NCI-H1105 (cell line): ENCODE measurements at regions not wholly inside any gene's neighbourhood (a gene's known extent, or its start where the extent isn't known, plus 50 kb on each side); places are given as distances from the start of the nearest gene placed in this dataset.

Experiments used
- DNase-seq: peaks from one replicate; lab custom pipeline; 2025; lab: John Stamatoyannopoulos, UW

DNA sequence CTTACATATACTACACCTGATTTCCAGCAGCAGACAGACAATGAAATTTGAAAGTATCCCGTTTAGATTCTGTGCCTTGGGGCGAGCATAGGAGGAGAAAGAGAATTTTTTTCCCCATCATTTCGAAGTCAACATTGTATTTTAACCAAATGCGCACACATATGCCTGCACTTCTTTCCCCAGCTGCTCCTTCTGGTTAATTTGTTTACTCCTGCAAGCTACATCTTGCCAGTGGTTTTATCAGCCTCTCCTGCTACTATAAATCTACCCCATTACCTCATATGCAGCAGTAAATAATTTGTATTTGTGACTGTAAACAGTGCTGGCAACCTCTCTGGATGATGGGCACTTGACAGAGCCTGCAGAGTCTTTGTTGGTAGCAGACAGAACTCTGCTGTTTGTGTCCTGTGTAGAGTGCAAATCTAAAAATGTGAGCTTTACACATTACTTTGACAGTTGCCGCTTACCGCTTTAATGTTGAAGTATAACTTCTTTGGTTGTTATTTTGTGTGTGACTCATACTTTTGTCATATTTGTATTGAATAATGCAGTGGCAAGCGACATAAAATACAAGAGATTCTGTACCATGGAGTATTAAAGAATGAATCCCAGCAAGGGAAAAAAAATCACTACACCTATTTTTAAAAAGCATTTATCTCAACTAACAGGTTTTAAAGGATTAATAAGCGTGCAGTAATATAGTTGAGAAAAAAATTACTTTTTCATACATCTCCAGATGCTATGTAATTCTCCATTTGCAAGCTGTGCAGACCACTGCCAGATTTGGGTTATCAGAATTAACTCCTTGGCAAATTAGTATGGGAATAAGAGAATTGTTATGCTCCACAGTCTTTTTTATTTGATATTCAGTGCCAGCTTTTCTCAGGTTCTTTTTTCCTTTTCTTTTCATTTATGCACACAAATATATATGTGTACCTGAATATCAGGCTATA lies 536.8 kb downstream of the XIRP2 start:
- peak; percentile 80 for DNase-seq

DNA sequence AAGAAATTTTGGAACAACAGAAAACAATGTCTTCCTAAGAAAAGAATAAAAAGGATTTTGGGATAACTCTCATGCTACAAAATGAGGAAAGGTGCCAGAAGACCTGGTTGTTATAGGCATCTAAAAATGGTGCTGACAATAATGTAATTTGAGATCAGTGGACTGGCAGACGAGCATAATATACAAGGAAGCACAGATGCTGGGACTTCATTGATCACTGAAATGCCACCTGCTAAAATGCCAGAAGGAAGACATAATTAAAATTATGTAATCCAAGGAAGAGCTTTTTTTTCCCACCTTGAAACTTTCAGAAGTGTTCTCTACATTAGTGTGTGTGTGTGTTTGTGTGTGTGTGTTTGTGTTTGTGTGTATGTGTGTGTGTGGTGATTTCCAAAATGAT lies 535.9 kb downstream of the XIRP2 start:
- DNase-seq: peak; percentile 27

- DNase-seq: no peak
These were observed 535.5 kb downstream of the XIRP2 start for GRCh38 chr2:167423731-167424130.

DNA sequence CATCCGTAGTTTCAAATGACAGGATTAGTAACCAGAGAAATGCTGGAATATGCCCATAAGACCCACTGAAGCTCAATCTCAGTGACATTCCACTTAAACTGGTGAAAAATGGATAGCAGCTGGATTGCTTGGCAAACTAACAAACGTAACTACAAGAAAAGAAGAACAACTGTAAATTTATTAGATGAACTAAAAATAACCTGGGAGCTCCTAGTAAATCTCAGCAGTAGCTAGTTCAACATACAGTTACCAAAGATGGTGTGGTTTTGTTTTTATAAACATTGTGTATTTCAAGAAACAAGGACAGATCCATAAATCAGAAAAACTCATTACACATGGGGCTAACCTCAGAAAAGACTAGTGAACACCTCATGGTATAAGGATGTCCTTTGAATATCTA lies 531.9 kb downstream of the XIRP2 start:
- no peak for DNase-seq

DNA sequence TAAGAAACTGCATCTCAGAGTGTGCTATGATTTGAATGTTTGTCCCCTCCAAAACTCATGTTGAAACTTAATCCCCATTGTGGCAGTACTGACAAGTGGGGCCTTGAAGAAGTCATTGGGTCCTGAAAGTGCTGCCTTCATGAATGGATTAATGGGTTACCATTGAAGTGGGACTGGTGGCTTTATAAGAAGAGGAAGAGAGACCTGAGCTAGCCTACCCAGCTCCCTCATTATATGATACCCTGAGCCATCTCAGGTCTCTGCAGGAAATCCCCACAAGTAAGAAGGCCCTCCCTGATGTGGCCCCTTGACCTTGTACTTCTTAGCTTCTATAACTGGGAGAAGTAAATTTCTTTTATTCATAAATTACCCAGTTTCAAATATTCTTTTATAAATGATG lies 526.8 kb downstream of the XIRP2 start:
- DNase-seq: no peak

DNA sequence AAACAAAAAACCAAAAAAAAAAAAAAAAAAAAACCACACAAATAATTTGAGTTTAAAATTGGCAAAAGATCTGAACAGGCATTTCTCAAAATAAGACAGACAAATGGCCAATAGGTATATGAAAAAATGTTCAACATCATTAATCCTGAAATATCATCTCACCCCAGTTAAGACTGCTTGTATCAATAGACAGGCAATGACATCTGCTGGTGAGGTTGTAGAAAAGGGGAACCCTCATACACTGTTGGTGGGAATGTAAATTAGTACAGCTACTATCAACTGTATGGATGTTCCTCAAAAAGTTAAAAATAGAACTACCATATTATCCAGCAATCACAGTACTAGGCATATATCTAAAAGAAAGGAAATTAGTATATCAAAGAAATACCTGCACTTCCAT lies 523.1 kb downstream of the XIRP2 start:
- no peak for DNase-seq

- DNase-seq: no peak
These were observed 518.3 kb downstream of the XIRP2 start for GRCh38 chr2:167406558-167406957.

GRCh38 chr2:167404627-167405284 lies 516.5 kb downstream of the XIRP2 start:
- no peak for DNase-seq

- no peak for DNase-seq
These were observed 513.0 kb downstream of the XIRP2 start for GRCh38 chr2:167401309-167401708.

DNA sequence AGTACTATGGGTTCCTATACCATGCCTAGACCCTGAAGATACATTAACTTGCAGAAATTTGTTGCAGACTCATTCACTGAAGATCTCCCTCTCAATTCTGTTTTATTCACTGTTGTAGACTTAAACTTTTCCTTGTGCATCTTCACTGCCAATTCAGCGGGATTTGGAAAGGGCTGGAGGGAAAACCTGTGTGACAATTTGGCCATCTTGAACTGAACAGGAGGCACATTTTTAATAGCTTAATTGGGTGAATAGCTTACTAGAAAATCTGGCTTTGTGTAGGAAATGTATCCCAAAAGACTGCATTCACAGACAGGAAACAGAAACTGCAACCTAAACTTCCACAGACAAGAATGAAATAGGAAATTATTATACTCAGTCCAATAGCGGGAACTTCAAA lies 512.3 kb downstream of the XIRP2 start:
- no peak for DNase-seq

- DNase-seq: no peak
These were observed 510.6 kb downstream of the XIRP2 start for GRCh38 chr2:167398873-167399272.

GRCh38 chr2:167388901-167389300 lies 500.6 kb downstream of the XIRP2 start:
- no peak for DNase-seq

DNA sequence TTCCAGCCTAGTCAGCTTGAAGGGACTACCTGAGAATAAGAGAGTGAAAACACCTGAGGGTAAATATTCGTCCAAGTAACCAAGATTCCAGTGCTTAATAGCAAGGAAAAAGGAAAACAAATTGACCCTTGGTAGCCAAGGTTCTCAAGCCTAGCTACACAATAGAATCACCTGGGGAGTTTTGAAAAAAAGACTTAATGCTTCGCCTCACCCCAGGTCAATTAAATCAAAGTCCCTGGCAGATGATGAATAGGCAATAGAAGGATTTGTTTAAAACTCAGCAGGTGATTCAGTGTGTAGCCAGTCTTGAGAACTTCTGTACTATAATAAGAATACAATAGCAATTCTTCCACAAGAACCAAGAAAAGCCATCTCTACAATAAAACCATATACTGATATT lies 500.2 kb downstream of the XIRP2 start:
- DNase-seq: no peak

- no peak for DNase-seq
These were observed 498.4 kb downstream of the XIRP2 start for GRCh38 chr2:167386694-167387093.

- no peak for DNase-seq
These were observed 495.4 kb downstream of the XIRP2 start for GRCh38 chr2:167383610-167384194.

- no peak for DNase-seq
These were observed 493.1 kb downstream of the XIRP2 start for GRCh38 chr2:167381349-167381748.

DNA sequence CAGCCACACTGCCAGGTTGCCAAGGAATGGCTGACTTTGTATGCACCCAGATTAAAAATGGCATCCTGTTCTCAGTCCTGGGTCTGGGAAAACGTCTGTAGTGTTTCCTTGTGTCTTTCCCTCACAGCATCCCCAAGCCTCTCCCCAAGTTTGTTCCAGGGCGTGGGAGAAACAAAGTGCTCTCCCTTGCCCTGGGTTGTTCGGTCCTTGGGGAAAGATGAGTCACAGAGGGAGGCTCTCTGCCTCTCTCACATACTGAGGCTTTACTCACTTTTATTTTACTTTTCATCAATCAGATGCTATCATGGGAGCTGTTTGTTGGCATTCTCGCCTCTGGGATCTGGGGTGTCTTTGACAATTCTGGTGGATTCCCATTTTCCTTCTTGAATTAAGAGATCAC lies 492.3 kb downstream of the XIRP2 start:
- DNase-seq: no peak

DNA sequence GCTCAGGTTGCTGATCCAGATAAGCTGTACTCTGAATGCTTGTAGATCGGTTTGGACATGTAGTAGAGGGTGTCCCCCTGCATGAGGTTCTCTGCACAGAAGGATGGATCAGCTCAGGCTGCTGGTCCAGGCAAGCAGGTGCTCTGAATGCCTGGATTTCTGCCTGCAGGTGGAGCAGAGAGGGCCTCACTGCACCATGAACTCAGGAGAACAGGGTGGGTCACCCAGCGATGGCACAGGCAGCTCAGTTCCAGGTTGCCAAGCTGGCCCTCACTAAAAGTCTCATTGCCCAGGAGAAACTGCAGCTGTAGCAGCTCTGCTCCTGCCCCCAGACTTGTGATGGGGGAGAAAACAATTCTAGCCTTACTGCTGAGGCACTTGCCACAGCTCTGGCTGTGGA lies 491.8 kb downstream of the XIRP2 start:
- no peak for DNase-seq

GRCh38 chr2:167369083-167369482 lies 480.8 kb downstream of the XIRP2 start:
- no peak for DNase-seq

- DNase-seq: no peak
These were observed 480.1 kb downstream of the XIRP2 start for GRCh38 chr2:167368371-167368770.

- DNase-seq: no peak
These were observed 476.9 kb downstream of the XIRP2 start for GRCh38 chr2:167365216-167365615.

- no peak for DNase-seq
These were observed 473.1 kb downstream of the XIRP2 start for GRCh38 chr2:167361426-167361825.

- DNase-seq: no peak
These were observed 467.5 kb downstream of the XIRP2 start for GRCh38 chr2:167355821-167356220.
